GM19372 (cell line): ENCODE measurements at regions not wholly inside any gene's neighbourhood (a gene's known extent, or its start where the extent isn't known, plus 50 kb on each side); places are given as distances from the start of the nearest gene placed in this dataset.
"Not testable (repeated sequence)": the region's sequence is repeated elsewhere in the genome, so short reads cannot be mapped to it uniquely, and the experiment has no call there.

ENCODE experiments used
- ATAC-seq: cut with Tn5 transposase; IDR thresholded peaks from one replicate; pipeline ENCODE4 v1.9.1; 2021; ENCODE audit warnings: mild to moderate bottlenecking, low read depth, moderate library complexity; ENCODE audit not compliant: unreplicated experiment

DNA sequence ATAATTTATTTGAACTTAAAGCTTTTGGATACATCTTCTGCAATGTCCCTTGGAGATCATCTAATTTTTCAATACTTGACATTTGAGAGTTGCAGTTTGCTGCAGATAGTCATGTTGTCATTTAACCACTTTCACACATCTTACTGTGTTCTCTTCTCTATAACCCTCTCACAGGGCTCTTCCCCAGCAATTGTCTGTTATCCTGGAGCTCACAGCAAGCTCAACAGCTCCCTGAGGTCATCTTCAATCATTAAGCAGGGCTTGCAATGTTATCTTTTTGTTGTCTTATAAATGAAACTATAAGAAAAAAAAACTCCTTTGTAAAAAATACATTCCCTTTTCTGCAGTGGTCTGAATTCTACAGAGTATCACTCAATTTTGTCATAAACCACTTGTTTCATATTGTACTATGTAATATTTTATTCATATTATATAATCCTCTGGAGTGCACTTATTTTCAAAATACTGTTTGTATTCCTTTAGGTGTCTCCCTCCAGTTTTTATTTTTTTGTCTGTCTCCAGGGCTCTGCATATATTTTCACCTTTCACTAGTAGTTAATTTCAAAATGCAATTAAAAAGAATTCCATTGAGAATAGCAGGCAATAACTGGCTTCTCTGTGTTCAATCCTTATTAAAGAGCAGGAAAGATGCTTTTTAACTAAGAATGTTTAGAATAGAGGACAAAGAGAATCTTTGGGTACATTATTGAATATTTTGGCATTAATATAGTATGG, 106.3 kb upstream of the ARSJ start:
- ATAC-seq, result no peak

DNA sequence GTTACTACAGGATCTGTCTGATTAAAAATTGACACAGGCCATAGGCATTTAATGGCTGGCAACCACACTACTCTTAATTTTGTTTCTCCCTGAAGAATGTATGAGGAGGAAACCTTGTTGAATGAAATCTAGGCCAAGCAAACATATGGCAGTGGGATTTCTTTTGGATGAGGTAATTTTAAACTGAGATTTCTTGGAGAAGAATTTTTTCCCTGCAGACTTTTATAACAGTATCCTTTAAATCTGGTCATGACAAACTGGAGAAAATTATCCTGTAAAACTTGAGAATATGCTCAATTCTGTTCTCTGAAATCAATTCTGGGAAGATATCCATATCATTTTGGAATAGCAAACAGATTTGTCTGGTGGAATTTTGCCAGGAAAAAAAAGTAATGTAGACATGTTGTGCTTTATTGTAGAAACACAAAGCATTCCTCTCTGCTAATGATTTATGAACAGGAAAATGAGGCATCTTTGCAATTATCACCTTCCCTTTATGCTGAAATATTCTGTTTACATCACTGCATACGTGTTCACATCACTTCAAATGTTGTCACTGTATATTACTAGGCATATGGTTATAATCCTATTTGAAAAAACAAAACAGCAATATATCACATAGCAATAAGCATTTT, 108.3 kb upstream of the ARSJ start:
- no peak for ATAC-seq

DNA sequence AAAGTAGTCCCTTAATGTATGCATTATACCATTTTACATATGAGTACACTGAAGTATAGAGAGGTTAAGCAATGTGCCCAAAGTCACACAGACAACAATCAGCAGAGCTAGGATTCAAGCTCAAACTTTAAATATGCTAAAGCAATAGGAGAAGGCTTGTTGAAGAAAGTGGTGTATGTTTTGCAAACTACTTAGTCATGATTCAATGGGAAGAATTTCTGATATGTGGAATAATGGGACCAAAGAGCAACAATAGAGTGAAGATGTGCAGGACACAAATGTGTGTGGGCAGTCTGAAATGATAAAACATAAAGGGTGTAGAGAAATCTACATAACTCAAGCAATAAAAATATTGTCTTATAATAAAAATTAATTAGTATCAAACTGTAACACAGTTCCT, 109.0 kb upstream of the ARSJ start:
- ATAC-seq, result no peak

DNA sequence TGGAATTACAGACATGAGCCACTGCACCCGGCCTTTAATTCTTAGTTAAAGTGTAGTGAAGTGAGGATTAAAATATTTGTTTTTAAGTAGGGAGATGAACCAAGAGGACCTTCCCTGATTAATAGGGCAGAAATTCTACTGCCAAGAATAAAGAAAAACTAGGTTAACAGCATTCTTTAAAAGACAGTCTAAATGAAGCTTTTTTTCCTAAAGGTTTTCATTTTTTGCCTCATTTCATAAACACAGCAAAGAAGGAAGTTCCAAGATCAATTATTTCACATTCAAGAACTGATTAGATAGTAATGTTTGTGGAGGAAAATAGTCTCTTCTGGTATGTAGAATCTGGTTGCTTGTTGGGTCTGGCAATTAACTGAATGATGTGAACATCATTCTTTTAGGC, 112.1 kb upstream of the ARSJ start:
- ATAC-seq, result no peak

DNA sequence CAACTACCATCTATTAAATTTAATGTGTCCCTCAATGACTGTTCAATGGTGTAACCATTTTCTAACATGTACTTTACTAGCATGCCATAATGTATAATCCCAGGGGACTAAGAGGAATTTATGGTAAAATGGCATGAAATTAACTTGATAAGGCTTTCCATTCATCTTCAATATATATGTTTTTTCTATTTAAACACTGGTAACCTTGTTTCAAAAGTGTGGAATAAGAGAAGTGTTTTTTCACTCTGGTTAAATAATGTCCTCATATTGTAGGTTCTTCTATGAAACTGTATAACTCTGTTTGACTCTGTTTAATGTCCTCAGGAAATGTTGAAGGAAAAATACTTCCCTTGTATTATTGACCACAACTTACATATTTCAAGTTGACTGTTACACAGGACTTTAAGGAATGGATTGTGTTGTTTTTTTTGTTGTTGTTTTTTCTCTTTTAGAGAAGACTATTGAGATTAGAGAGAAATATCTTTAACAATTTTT, 113.8 kb upstream of the ARSJ start:
- no peak for ATAC-seq

DNA sequence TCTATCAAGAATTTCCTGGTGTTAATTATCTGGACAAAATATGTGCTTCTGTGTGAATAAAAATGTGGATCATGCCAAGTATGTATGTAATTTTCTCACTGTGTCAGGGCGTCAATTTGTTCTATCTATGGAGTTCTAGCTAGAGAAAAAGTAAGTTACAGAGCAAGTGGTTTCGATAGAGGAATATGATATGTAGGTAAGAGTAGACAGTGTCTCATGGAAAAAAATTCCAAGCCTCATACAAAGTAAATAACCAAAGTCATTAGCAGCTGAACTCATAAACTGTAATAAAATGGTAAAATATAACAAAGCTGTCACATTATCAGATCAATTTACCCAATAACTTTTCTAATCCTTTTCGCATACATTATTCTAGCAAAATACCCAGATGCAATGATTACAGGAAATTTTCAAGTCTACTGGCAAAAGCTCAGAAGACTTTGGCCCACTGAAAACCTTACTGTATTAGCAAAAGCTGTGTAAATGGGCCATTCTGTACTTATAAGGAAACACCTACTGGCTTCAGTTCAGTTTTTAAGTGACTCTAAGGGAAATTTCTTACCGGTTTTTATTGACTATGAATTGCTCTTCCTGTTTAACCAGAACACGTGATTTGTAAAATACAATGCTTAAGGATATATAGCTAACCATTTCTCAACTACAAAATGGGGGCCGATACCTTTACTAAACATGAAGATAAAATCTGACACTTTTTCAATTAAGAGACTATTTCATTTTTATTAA, 121.0 kb upstream of the ARSJ start:
- no peak for ATAC-seq

DNA sequence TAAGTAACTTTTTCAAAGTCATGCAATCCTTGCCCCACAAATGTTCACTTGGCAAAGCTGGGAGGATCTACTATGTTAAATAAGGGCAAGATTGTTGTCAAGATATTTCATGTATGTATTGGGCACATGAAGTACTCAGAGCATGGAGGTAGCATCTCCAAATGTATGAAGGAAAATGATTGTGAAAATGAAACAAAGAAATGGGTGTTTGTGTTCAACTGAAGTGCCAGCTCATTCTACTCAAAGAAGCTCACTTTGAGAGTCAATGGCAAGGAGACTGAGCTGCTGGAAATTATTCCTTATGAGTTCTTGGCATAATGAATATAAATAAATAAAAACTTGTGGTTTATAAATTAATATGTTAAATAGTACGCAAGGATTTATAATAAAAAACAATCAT, 124.5 kb upstream of the ARSJ start:
- ATAC-seq, result no peak

DNA sequence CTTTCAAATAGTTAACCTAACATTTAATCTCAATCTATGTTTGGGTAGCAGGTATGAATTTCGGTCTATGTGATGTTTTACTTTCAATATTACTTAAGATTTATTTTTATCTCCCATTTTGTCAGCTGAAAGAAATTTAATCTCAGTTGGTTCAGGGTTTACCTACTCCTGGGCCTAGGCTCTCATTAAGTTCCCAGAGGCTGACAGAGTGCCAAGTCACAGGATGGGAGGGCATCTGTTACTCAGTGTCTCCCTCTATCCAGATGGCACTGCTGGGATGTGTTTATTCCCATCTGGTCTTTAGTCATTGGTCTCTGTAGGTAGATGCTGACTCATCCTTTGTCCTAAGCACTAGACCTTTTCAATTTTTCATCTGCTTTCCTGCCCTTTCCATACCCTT, 129.4 kb upstream of the ARSJ start:
- ATAC-seq, result no peak

DNA sequence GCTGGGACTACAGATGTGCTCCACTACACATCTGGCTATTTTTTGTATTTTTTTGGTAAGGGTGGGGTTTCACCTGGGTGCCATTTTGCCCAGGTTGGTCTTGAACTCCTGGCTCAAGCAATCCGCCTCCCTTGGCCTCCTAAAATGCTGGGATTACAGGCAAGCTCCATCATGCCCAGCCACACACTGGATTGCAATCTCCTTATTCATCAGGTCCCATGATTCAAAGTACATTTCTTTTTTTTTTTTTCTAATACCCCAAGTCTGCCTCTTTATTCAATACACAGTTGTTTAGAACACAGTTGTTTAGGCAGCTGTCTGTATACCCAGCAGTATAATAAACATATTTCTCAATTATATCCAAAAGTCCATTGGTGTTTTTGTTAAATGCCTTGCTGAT, 130.3 kb upstream of the ARSJ start:
- no peak for ATAC-seq

DNA sequence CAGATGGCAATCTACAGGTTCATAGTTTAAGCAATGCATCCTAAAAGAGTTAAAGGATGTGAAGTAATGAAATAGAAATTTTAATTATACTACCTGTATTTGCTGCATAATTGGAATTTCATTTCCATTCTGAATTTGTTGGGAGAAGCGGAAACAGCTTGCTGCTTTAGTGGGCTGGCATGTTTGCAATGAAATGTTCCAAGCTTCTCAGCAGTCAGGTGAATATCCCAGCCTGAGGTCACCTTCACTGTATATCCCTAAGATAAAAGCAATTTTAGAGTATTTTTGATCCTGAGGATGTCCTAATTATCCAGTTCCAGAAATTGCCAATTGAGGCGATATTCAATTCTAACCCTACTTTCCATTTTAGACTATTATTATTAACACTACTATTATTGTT, 136.1 kb upstream of the ARSJ start:
- no peak for ATAC-seq

DNA sequence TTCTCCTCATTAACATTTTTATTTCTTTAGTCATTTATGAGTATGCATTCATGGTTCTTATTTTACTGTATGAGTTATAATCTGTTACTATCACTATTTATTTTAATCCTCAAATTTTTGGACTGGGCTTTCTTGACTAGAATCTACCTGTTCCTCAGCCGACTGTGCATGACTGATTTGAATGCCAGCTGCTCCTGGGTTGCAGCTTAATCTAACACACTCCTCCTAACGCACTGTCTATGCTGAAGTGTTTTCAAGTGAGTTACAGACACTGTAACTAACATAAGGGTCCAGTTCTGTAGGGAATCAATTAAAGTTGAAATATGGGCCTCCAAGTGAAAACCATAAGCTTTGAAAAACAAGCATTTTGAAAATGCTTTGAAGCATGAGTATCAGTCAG, 137.4 kb upstream of the ARSJ start:
- ATAC-seq, result no peak

DNA sequence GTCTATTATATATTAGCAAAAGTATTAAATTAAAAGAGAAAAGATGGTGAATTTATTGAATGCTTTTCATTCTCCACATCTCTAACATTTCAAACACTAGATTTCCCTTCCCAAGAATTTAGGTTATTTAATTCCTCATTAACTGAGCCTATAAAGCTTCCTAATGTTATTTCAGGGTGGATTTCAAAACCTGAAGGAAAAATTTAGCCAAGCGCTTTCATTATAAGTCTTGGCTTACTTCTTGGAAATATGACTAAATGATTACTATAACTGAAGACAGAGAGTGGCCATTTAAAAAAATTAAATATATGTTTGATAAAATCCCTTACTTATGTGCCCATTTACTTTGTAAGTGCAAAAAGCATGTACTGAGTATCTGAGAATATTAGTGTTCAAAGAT, 141.8 kb upstream of the ARSJ start:
- no peak for ATAC-seq

DNA sequence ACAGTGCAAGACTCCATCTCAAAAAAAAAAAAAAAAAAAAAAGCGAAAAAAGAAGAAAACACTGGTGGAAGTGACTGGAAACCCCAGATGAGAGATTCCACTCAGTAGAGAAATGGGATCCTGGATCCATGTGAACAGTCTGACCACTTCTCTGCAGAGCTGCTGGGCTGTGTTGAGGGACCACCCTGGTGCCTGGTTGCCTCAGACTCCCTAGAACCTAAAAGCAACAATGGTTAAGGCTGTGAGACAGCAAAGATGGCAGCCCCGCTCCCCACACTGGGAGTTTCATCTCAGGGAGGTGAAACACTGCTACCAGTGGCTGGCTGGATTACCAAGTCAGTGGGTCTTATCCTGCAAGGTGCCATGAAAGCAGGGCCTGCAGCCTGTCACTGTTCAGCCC, 152.8 kb upstream of the ARSJ start:
- no peak for ATAC-seq

DNA sequence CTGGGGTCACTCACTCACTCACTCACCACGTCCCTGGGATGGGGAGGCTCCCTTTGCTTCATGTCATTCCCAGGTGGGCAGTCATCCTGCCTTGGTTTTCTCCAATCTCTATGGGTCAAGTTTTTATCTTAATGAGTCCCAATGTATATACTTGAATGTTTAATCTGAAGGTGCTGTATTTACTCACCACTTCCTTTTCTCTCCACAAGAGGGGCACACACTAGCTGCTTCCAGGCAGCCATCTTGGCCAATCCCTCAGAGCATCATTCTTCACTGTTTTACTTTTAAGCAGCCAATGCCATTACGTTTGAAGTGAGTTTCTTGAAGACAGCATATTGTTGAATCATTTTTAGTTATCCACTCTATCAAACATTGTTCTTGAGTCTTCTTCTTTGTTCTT, 153.4 kb upstream of the ARSJ start:
- ATAC-seq, result peak; percentile 81

DNA sequence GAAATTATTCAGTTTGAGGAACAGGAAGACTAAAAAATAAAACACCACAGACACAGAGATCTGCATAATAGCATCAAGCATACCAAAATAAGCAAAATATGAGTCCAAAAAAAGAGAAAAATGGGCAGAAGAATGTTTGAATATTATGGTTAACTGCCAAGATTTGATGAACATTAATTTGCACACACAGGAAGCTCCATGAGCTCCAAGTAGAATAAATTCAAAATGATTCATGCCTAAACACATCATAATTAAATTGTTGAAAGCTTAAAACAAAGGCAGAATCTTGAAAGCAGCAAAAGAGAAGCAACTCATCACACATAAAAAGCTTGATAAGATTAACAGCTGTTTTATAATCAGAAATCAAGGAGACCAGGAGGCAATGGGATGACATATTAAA, 156.6 kb upstream of the ARSJ start:
- no peak for ATAC-seq

DNA sequence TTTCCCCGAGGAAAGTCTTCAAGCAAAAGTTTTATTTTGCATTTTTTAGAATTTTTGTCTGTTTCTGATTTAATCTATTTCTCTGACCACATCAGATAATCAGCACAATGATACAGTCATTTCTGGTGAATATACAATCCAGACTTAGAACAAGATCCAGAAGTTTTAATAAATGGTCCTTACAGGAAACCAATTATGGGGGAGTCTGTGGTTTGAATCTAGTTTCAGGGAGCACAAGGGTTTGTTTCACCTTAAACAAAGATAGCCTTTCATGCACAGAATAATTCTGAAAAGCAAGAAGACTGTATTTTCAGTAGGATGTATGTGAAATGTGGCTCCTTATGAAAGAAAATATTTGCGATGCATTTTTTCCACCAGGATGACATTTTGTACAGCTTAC, 158.5 kb upstream of the ARSJ start:
- no peak for ATAC-seq

DNA sequence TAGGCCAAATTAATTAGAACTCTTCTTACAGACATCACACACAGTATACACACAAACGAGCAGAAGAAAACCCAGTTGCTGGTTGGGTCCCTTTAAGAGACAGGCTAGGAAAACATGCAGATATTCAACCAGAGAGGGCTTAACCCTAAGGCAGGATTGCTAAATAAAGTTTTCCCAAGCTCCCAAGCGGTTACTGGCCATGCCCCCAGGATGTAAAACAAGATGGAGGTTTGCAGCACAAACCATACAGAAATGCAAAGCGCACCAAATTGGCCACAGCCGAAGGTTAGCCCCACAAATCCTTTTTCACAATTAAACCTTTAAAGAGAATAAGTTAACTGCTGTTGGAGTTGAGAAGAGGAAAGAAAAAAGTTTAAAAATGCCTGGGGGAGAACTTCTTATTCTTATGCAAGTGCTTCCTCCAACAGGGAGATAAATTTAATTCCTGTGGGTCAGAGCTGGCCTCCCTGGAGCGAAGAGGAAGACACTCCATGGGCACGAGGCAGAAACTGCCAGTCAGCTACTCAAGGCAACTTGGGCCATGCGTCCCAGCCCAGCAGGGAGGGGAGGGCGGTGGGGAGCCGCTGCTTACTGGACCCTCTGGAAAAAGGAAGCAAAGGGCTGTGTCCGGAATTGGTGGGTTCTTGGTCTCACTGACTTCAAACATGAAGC, 167.6 kb upstream of the ARSJ start:
- ATAC-seq, result peak; percentile 66

DNA sequence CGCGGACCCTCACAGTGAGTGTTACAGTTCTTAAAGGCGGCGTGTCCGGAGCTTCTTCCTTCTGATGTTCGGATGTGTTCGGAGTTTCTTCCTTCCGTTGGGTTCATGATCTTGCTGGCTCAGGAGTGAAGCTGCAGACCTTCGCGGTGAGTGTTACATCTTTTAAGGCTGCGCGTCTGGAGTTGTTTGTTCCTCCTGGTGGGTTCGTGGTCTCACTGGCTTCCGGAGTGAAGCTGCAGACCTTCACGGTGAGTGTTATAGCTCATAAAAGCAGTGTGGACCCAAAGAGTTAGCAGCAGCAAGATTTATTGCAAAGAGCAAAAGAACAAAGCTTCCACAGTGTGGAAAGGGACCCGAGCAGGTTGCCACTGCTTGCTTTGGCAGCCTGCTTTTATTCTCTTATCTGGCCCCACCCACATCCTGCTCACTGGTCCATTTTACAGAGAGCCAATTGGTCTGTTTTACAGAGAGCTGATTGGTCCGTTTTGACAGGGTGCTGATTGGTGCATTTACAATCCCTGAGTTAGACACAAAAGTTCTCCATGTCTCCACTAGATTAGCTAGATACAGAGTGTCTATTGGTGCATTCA, 168.3 kb upstream of the ARSJ start:
- ATAC-seq, result peak; percentile 40

DNA sequence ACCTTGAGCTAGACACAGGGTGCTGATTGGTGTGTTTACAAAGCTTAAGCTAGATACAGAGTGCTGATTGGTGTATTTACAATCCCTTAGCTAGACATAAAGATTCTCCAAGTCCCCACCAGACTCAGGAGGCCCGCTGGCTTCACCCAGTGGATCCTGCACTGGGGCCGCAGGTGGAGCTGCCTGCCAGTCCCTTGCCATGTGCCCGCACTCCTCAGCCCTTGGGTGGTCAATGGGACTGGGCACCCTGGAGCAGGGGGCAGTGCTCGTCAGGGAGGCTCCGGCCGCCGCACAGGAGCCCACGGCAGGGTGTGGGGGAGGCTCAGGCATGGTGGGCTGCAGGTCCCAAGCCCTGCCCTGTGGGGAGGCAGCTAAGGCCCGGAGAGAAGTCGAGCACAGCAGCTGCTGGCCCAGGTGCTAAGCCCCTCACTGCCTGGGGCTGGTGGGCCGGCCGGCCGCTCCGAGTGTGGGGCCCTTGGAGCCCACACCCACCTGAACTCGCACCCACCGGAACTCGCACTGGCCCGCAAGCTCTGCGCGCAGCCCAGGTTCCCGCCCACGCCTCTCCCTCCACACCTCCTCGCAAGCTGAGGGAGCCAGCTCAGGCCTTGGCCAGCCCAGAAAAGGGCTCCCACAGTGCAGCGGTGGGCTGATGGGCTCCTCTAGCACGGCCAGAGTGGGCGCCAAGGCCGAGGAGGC, 169.1 kb upstream of the ARSJ start:
- not testable (repeated sequence) for ATAC-seq

DNA sequence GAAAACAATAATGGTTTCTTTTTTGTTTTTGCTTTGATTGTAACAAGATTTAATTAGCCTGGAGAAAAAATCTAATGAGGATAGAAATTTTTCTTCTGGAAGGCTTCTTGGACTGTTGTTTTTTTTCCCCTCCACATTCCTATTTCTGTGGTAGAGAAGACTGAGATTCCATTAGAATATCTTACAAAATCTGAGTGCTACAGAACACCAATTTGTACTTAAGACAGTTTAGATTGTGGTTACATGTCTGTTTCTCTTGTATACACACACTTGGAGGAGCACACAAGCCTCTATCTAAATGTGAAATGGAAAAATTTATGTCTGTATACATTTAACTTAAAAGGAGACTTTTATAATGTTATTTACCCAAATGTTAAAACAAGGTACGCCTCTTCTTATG, 176.9 kb upstream of the ARSJ start:
- no peak for ATAC-seq
